GM12878 (cell line): ENCODE measurements at regions not wholly inside any gene's neighbourhood (a gene's known extent, or its start where the extent isn't known, plus 50 kb on each side); places are given as distances from the start of the nearest gene placed in this dataset.

Experiments used
- ATF3 ChIP-seq: IDR thresholded peaks from 2 replicates; pipeline ENCODE4 v1.6.1; 2011; ENCODE audit warnings: low read depth, mild to moderate bottlenecking, low read length, moderate library complexity, borderline replicate concordance; ENCODE audit errors: extremely low read depth
- CTCF ChIP-seq, 3 experiments: IDR thresholded peaks in 2 of 3; conservative IDR thresholded peaks in 1 of 3; 2 replicates each; pipeline ENCODE4 v1.5.1; 2011; ENCODE audit warnings: low read depth in 3 of 3, low read length in 3 of 3, mild to moderate bottlenecking in 3 of 3, control low read depth in 2 of 3, moderate library complexity in 2 of 3, inconsistent platforms in 1 of 3, mixed read lengths in 1 of 3; ENCODE audit not compliant: control insufficient read depth in 2 of 3, insufficient read depth in 1 of 3; ENCODE audit errors: extremely low read depth in 1 of 3
- ELK1 ChIP-seq: IDR thresholded peaks from 2 replicates; pipeline ENCODE4 v1.6.1; 2012; ENCODE audit warnings: low read depth, low read length, improper control_type of control experiment
- ESRRA ChIP-seq: IDR thresholded peaks from 2 replicates; pipeline ENCODE4 v1.6.1; 2012; ENCODE audit warnings: mild to moderate bottlenecking, low read length, improper control_type of control experiment
- EZH2 ChIP-seq: IDR thresholded peaks from 2 replicates; pipeline ENCODE4 v1.6.1; 2012; ENCODE audit warnings: low read depth, mild to moderate bottlenecking, control low read depth, inconsistent platforms, low read length, borderline replicate concordance; ENCODE audit not compliant: control insufficient read depth
- IRF4 ChIP-seq: IDR thresholded peaks from 2 replicates; pipeline ENCODE4 v1.6.1; 2011; ENCODE audit warnings: low read depth, low read length
- MEF2A ChIP-seq: IDR thresholded peaks from 2 replicates; pipeline ENCODE4 v1.6.1; 2011; ENCODE audit warnings: low read depth, mild to moderate bottlenecking, low read length, moderate library complexity; ENCODE audit not compliant: insufficient read depth
- PAX5 ChIP-seq: IDR thresholded peaks from 2 replicates; pipeline ENCODE4 v1.6.1; 2011; ENCODE audit warnings: low read depth, low read length, borderline replicate concordance
- POLR2AphosphoS2 ChIP-seq: IDR thresholded peaks from 2 replicates; pipeline ENCODE4 v1.6.1; 2011; ENCODE audit warnings: low read depth, mild to moderate bottlenecking, low read length, improper control_type of control experiment, moderate library complexity
- PRDM15 ChIP-seq: fragments of 450-650 bp; formaldehyde crosslinking; IDR thresholded peaks from 2 replicates; pipeline ENCODE4 v1.4.0; 2020; ENCODE audit warnings: mild to moderate bottlenecking, moderate library complexity
- SIN3A ChIP-seq: IDR thresholded peaks from 2 replicates; pipeline ENCODE4 v1.6.1; 2012; ENCODE audit warnings: low read depth, low read length, improper control_type of control experiment
- ZNF687 ChIP-seq: fragments of 450-650 bp; IDR thresholded peaks from 2 replicates; pipeline ENCODE4 v1.6.1; 2017; ENCODE audit warnings: mild to moderate bottlenecking, moderate library complexity

GRCh38 chr12:131399000-131399399, 311.9 kb upstream of the SFSWAP start:
- TF ChIP-seq ZNF687 (no peak), SIN3A (no peak), IRF4 (no peak), CTCF (IDR thresholded peaks at IDR 0.05 in 2 of 3, conservative IDR thresholded peaks at IDR 0.05 in 1 of 3; ENCODE audit: control insufficient read depth in 2 of 3, extremely low read depth in 1 of 3, insufficient read depth in 1 of 3, low read depth in 3 of 3, low read length in 3 of 3) (no peak), EZH2 (no peak), ATF3 (no peak), ESRRA (no peak), ELK1 (no peak), PRDM15 (CRISPR knock-in tag) (no peak), MEF2A (no peak), PAX5 (no peak), POLR2AphosphoS2 (no peak)
